HEK293 (cell line): ENCODE measurements at regions not wholly inside any gene's neighbourhood (a gene's known extent, or its start where the extent isn't known, plus 50 kb on each side); places are given as distances from the start of the nearest gene placed in this dataset.

Source experiments
- CTCF ChIA-PET: fragments of 350-600 bp; formaldehyde crosslinking; extraction: SDS; loops from one replicate; lab custom pipeline; 2021; ENCODE audit warnings: antibody characterized with exemption; lab: Yijun Ruan, JAX
- POLR2A ChIA-PET: fragments of 300-600 bp; formaldehyde crosslinking; extraction: SDS; loops from one replicate; lab custom pipeline; 2020; ENCODE audit warnings: antibody characterized with exemption, inconsistent platforms; lab: Yijun Ruan, JAX
- H3K27ac ChIP-seq: fragments of 200-500 bp; sonication (Bioruptor generic); 2 replicates; pipeline ENCODE4 v1.5.1; 2014; ENCODE audit warnings: low read depth, low read length, control low read depth, inconsistent platforms; ENCODE audit errors: extremely low read depth
- H3K36me3 ChIP-seq, 2 experiments: fragments of 200-500 bp in 1 of 2; sonication (Bioruptor generic) in 1 of 2; 1 replicate in 1 of 2; 2 replicates in 1 of 2; pipeline ENCODE4 v1.5.1; 2014 to 2017; ENCODE audit warnings: inconsistent platforms in 2 of 2, low read length in 2 of 2; ENCODE audit not compliant: control insufficient read depth in 2 of 2, insufficient read depth in 1 of 2
- H3K4me1 ChIP-seq: fragments of 200-500 bp; sonication (Bioruptor generic); 2 replicates; pipeline ENCODE4 v1.5.1; 2014; ENCODE audit warnings: mild to moderate bottlenecking, low read length, inconsistent platforms; ENCODE audit not compliant: control insufficient read depth, insufficient read depth
- H3K4me3 ChIP-seq: 2 replicates; pipeline ENCODE4 v1.5.1; 2011; ENCODE audit warnings: low read depth, mild to moderate bottlenecking, control low read depth, low read length, moderate library complexity
- H3K9me3 ChIP-seq: fragments of 200-500 bp; sonication (Bioruptor generic); 2 replicates; pipeline ENCODE4 v1.5.1; 2014; ENCODE audit warnings: low read depth, low read length, inconsistent platforms; ENCODE audit not compliant: control insufficient read depth, insufficient read depth
- EGR2 ChIP-seq: fragments of 450-650 bp; formaldehyde crosslinking; IDR thresholded peaks from 2 replicates; pipeline ENCODE4 v1.5.1; 2016; ENCODE audit warnings: low read depth, missing biosample characterization, missing genetic modification characterization
- FEZF1 ChIP-seq: fragments of 450-650 bp; formaldehyde crosslinking; IDR thresholded peaks from 2 replicates; pipeline ENCODE4 v1.5.1; 2016; ENCODE audit warnings: missing biosample characterization, missing genetic modification characterization
- GFI1B ChIP-seq: fragments of 450-650 bp; formaldehyde crosslinking; IDR thresholded peaks from 2 replicates; pipeline ENCODE4 v1.5.1; 2016; ENCODE audit warnings: missing biosample characterization, missing genetic modification characterization
- IKZF3 ChIP-seq: fragments of 450-650 bp; IDR thresholded peaks from 2 replicates; pipeline ENCODE4 v1.5.0; 2018; ENCODE audit warnings: missing biosample characterization, mild to moderate bottlenecking, missing genetic modification characterization, moderate library complexity
- MZF1 ChIP-seq: fragments of 450-650 bp; formaldehyde crosslinking; IDR thresholded peaks from 2 replicates; pipeline ENCODE4 v1.5.1; 2017; ENCODE audit warnings: missing biosample characterization, missing genetic modification characterization, borderline replicate concordance
- REPIN1 ChIP-seq: fragments of 450-650 bp; formaldehyde crosslinking; IDR thresholded peaks from 2 replicates; pipeline ENCODE4 v1.5.1; 2017; ENCODE audit warnings: missing biosample characterization, missing genetic modification characterization, low read depth
- YY2 ChIP-seq: fragments of 450-650 bp; formaldehyde crosslinking; IDR thresholded peaks from 2 replicates; pipeline ENCODE4 v1.5.1; 2016; ENCODE audit warnings: missing biosample characterization, missing genetic modification characterization
- ZFP3 ChIP-seq: fragments of 450-650 bp; formaldehyde crosslinking; IDR thresholded peaks from 2 replicates; pipeline ENCODE4 v1.5.1; 2016; ENCODE audit warnings: low read depth, missing biosample characterization, missing genetic modification characterization
- ZFP69B ChIP-seq: fragments of 450-650 bp; formaldehyde crosslinking; IDR thresholded peaks from 2 replicates; pipeline ENCODE4 v1.5.1; 2016; ENCODE audit warnings: missing biosample characterization, missing genetic modification characterization
- ZNF155 ChIP-seq: fragments of 450-650 bp; formaldehyde crosslinking; IDR thresholded peaks from 2 replicates; pipeline ENCODE4 v1.5.1; 2016; ENCODE audit warnings: missing biosample characterization, missing genetic modification characterization
- ZNF175 ChIP-seq: fragments of 450-650 bp; formaldehyde crosslinking; IDR thresholded peaks from 2 replicates; pipeline ENCODE4 v1.5.1; 2016; ENCODE audit warnings: missing biosample characterization, missing genetic modification characterization
- ZNF211 ChIP-seq: fragments of 450-650 bp; formaldehyde crosslinking; IDR thresholded peaks from 2 replicates; pipeline ENCODE4 v1.5.1; 2016; ENCODE audit warnings: low read depth, missing biosample characterization, missing genetic modification characterization
- ZNF350 ChIP-seq: fragments of 450-650 bp; formaldehyde crosslinking; IDR thresholded peaks from 2 replicates; pipeline ENCODE4 v1.5.0; 2017; ENCODE audit warnings: missing biosample characterization, mild to moderate bottlenecking, missing genetic modification characterization
- ZNF404 ChIP-seq: fragments of 450-650 bp; formaldehyde crosslinking; IDR thresholded peaks from 2 replicates; pipeline ENCODE4 v1.5.1; 2017; ENCODE audit warnings: missing biosample characterization, missing genetic modification characterization
- ZNF416 ChIP-seq: fragments of 450-650 bp; formaldehyde crosslinking; IDR thresholded peaks from 2 replicates; pipeline ENCODE4 v1.5.1; 2016; ENCODE audit warnings: missing biosample characterization, missing genetic modification characterization
- ZNF510 ChIP-seq: fragments of 450-650 bp; formaldehyde crosslinking; IDR thresholded peaks from 2 replicates; pipeline ENCODE4 v1.5.1; 2018; ENCODE audit warnings: mild to moderate bottlenecking, missing genetic modification characterization, missing biosample characterization; ENCODE audit not compliant: insufficient replicate concordance
- ZNF530 ChIP-seq: fragments of 450-650 bp; formaldehyde crosslinking; IDR thresholded peaks from 2 replicates; pipeline ENCODE4 v1.5.1; 2016; ENCODE audit warnings: low read depth, missing biosample characterization, missing genetic modification characterization
- ZNF561 ChIP-seq: fragments of 450-650 bp; IDR thresholded peaks from 2 replicates; pipeline ENCODE4 v1.5.1; 2018; ENCODE audit warnings: missing biosample characterization, missing genetic modification characterization, borderline replicate concordance
- ZNF76 ChIP-seq: fragments of 450-650 bp; formaldehyde crosslinking; IDR thresholded peaks from 2 replicates; pipeline ENCODE4; 2016; ENCODE audit warnings: low read depth, missing biosample characterization, missing genetic modification characterization, borderline replicate concordance
- ZNF785 ChIP-seq: fragments of 450-650 bp; formaldehyde crosslinking; IDR thresholded peaks from 2 replicates; pipeline ENCODE4 v1.5.1; 2016; ENCODE audit warnings: missing biosample characterization, missing genetic modification characterization
- ZNF830 ChIP-seq: fragments of 450-650 bp; IDR thresholded peaks from 2 replicates; pipeline ENCODE4 v1.5.0; 2018; ENCODE audit warnings: missing biosample characterization, missing genetic modification characterization, low read depth, mild to moderate bottlenecking, moderate library complexity
- TF ChIP-seq, protein P1 (sequence below): fragments of 450-650 bp; formaldehyde crosslinking; IDR thresholded peaks from 2 replicates; pipeline ENCODE4 v1.5.1; 2016; ENCODE audit warnings: missing biosample characterization, missing genetic modification characterization
- TF ChIP-seq, protein P2 (sequence below): fragments of 450-650 bp; formaldehyde crosslinking; IDR thresholded peaks from 2 replicates; pipeline ENCODE4 v1.5.1; 2016; ENCODE audit warnings: missing biosample characterization, missing genetic modification characterization, borderline replicate concordance
- TF ChIP-seq, protein P3 (sequence below): fragments of 450-650 bp; formaldehyde crosslinking; IDR thresholded peaks from 2 replicates; pipeline ENCODE4 v1.5.1; 2017; ENCODE audit warnings: missing biosample characterization, missing genetic modification characterization
- TF ChIP-seq, protein P4 (sequence below): fragments of 450-650 bp; formaldehyde crosslinking; optimal IDR thresholded peaks from 2 replicates; pipeline ENCODE3; 2016; ENCODE audit warnings: missing biosample characterization, mild to moderate bottlenecking, missing genetic modification characterization

DNA sequence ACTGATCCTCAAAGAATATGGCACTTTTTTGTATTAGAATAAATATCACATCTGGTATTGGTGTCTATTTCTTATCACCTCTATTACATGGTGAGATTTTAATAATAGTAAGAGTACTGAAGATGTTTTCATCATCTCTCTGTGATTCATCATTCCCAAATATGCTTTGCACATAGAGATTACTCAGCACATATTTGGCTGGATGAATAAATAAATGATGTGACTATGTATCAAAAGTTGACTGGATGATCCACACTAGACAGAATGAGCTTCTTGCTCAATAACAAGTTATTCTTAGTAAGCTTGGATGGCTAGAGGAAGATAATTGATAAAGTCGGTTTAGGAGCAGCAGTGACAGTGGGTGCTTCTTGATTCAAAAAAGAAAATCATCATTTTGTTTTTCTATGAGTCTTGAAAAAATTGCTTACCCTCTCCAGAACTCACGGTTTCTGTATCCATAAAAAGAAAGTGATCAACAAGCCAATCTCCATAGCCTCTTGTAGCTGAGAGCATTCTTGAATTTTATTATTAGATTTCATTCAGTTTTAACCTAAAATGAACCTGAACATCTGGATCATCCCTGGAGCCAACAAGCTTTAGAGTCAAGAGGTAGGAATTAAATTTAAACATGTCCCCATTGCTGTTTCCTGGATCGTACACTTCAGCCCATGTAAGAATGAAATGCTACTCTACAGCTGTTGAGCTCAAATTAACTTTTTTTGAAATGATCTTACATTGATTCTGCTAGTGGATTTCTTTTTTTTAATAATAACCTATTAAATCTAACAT is 104.8 kb upstream of the OSTN start:
- POLR2A ChIA-PET = no interaction called here
- H3K4me3 ChIP-seq = no peak overlapping the region
- no peak for TF ChIP-seq YY2
- TF ChIP-seq FEZF1 (tag by site-specific recombination) = no peak
- TF ChIP-seq ZNF830 (tag by site-specific recombination) = no peak
- TF ChIP-seq ZFP3 (tag by site-specific recombination) = no peak
- no peak overlapping the region for H3K27ac ChIP-seq
- H3K36me3 ChIP-seq = no peaks in the 10 kb centered on the region
- CTCF ChIA-PET = no interaction called here
- no peaks in the 10 kb centered on the region for H3K9me3 ChIP-seq
- H3K4me1 ChIP-seq = no peaks in the 10 kb centered on the region

DNA sequence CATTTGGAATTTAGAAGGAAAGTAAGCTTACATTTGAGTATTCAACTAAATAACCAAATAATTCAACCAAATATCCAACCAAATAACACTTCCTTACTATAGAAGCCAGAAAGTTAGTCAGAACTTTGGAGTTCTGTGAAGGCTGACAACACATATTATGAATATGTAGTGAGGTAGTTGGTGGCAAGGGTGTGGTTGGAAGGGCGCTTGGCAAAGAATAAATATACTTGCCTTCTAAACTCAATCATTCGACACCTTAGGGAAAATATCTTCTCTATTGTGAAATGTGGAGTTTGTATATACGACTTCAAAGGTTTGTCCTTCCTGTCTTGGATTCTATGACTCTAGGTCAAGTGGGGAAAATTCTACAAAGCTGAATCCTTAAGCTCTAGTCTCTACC is 111.7 kb upstream of the OSTN start:
- CTCF ChIA-PET = interaction anchor here (0.7 kb wide), 1 partner anchor 32 kb away, joined by 4 read pairs; no protein-coding TSS in a partner anchor
- Histone ChIP-seq H3K4me3 (no peak overlapping the region), H3K27ac (no peak overlapping the region), H3K36me3 (no peaks in the 10 kb centered on the region), H3K9me3 (no peaks in the 10 kb centered on the region), H3K4me1 (no peaks in the 10 kb centered on the region)
- POLR2A ChIA-PET = no interaction called here
- no peak for TF ChIP-seq ZNF155
- TF ChIP-seq, protein P1, sequence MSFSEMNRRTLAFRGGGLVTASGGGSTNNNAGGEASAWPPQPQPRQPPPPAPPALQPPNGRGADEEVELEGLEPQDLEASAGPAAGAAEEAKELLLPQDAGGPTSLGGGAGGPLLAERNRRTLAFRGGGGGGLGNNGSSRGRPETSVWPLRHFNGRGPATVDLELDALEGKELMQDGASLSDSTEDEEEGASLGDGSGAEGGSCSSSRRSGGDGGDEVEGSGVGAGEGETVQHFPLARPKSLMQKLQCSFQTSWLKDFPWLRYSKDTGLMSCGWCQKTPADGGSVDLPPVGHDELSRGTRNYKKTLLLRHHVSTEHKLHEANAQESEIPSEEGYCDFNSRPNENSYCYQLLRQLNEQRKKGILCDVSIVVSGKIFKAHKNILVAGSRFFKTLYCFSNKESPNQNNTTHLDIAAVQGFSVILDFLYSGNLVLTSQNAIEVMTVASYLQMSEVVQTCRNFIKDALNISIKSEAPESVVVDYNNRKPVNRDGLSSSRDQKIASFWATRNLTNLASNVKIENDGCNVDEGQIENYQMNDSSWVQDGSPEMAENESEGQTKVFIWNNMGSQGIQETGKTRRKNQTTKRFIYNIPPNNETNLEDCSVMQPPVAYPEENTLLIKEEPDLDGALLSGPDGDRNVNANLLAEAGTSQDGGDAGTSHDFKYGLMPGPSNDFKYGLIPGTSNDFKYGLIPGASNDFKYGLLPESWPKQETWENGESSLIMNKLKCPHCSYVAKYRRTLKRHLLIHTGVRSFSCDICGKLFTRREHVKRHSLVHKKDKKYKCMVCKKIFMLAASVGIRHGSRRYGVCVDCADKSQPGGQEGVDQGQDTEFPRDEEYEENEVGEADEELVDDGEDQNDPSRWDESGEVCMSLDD = no peak
- TF ChIP-seq ZNF175 = no peak
- TF ChIP-seq MZF1 (tag by site-specific recombination) = no peak
- TF ChIP-seq, protein P2, sequence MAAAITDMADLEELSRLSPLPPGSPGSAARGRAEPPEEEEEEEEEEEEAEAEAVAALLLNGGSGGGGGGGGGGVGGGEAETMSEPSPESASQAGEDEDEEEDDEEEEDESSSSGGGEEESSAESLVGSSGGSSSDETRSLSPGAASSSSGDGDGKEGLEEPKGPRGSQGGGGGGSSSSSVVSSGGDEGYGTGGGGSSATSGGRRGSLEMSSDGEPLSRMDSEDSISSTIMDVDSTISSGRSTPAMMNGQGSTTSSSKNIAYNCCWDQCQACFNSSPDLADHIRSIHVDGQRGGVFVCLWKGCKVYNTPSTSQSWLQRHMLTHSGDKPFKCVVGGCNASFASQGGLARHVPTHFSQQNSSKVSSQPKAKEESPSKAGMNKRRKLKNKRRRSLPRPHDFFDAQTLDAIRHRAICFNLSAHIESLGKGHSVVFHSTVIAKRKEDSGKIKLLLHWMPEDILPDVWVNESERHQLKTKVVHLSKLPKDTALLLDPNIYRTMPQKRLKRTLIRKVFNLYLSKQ = no peak
- TF ChIP-seq ZNF350 (tag by site-specific recombination) = no peak
- TF ChIP-seq ZFP69B = no peak
- no peak for TF ChIP-seq ZNF510
- TF ChIP-seq REPIN1 = no peak
- no peak for TF ChIP-seq ZNF416 (tag by site-specific recombination)
- TF ChIP-seq ZNF211 = no peak
- TF ChIP-seq EGR2 (tag by site-specific recombination) = no peak
- TF ChIP-seq ZNF404 (tag by site-specific recombination) = no peak
- no peak for TF ChIP-seq ZNF76

DNA sequence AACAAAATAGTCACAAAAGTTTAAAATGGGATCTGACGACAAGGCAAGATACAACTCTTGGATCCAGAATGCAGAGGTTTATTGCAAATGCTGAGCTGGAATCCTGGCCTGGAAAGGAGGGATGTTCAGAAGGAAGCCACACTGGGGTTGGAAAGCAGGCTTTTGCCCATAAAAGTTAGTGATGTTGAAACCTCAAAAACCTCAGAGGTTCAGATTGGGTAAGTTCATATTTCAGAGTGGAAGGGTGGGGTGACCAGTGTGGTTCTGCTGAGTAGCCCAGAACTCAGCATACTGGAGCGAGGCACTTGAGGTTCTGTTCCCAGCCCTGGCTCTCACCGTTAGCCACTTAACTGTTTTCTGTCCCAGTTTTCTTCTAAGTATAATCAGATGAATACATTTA is 114.0 kb upstream of the OSTN start:
- POLR2A ChIA-PET = no interaction called here
- H3K36me3 ChIP-seq = no peaks in the 10 kb centered on the region
- H3K27ac ChIP-seq = no peak overlapping the region
- H3K9me3 ChIP-seq = no peaks in the 10 kb centered on the region
- H3K4me1 ChIP-seq = no peaks in the 10 kb centered on the region
- H3K4me3 ChIP-seq = no peak overlapping the region
- CTCF ChIA-PET = no interaction called here
- TF ChIP-seq ZNF561 (tag by site-specific recombination) = no peak
- no peak for TF ChIP-seq ZNF211
- TF ChIP-seq ZNF530 = no peak
- no peak for TF ChIP-seq GFI1B
- TF ChIP-seq, protein P3, sequence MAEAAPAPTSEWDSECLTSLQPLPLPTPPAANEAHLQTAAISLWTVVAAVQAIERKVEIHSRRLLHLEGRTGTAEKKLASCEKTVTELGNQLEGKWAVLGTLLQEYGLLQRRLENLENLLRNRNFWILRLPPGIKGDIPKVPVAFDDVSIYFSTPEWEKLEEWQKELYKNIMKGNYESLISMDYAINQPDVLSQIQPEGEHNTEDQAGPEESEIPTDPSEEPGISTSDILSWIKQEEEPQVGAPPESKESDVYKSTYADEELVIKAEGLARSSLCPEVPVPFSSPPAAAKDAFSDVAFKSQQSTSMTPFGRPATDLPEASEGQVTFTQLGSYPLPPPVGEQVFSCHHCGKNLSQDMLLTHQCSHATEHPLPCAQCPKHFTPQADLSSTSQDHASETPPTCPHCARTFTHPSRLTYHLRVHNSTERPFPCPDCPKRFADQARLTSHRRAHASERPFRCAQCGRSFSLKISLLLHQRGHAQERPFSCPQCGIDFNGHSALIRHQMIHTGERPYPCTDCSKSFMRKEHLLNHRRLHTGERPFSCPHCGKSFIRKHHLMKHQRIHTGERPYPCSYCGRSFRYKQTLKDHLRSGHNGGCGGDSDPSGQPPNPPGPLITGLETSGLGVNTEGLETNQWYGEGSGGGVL (tag by site-specific recombination) = no peak
- TF ChIP-seq, protein P4, sequence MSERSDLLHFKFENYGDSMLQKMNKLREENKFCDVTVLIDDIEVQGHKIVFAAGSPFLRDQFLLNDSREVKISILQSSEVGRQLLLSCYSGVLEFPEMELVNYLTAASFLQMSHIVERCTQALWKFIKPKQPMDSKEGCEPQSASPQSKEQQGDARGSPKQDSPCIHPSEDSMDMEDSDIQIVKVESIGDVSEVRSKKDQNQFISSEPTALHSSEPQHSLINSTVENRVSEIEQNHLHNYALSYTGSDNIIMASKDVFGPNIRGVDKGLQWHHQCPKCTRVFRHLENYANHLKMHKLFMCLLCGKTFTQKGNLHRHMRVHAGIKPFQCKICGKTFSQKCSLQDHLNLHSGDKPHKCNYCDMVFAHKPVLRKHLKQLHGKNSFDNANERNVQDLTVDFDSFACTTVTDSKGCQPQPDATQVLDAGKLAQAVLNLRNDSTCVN = no peak
- no peak for TF ChIP-seq ZNF785
- no peak for TF ChIP-seq IKZF3 (tag by site-specific recombination)
